SH-SY5Y (cell line): ENCODE measurements at regions not wholly inside any gene's neighbourhood (a gene's known extent, or its start where the extent isn't known, plus 50 kb on each side); places are given as distances from the start of the nearest gene placed in this dataset.

Experiments used
- GATA2 ChIP-seq: IDR thresholded peaks from 2 replicates; pipeline ENCODE4 v1.6.1; 2011; ENCODE audit warnings: mild to moderate bottlenecking, low read depth, low read length
- GATA3 ChIP-seq: IDR thresholded peaks from 2 replicates; pipeline ENCODE4 v1.6.1; 2011; ENCODE audit warnings: low read depth, mild to moderate bottlenecking, low read length, moderate library complexity

- TF ChIP-seq GATA3 = no peak
- TF ChIP-seq GATA2 = no peak
These were observed 1430.2 kb upstream of the PIK3C3 start for GRCh38 chr18:40524881-40525280.
